ENCODE measurements at regions not wholly inside any gene's neighbourhood (a gene's known extent, or its start where the extent isn't known, plus 50 kb on each side); places are given as distances from the start of the nearest gene placed in this dataset.
"Not testable (repeated sequence)": the region's sequence is repeated elsewhere in the genome, so short reads cannot be mapped to it uniquely, and the experiment has no call there.

DNA sequence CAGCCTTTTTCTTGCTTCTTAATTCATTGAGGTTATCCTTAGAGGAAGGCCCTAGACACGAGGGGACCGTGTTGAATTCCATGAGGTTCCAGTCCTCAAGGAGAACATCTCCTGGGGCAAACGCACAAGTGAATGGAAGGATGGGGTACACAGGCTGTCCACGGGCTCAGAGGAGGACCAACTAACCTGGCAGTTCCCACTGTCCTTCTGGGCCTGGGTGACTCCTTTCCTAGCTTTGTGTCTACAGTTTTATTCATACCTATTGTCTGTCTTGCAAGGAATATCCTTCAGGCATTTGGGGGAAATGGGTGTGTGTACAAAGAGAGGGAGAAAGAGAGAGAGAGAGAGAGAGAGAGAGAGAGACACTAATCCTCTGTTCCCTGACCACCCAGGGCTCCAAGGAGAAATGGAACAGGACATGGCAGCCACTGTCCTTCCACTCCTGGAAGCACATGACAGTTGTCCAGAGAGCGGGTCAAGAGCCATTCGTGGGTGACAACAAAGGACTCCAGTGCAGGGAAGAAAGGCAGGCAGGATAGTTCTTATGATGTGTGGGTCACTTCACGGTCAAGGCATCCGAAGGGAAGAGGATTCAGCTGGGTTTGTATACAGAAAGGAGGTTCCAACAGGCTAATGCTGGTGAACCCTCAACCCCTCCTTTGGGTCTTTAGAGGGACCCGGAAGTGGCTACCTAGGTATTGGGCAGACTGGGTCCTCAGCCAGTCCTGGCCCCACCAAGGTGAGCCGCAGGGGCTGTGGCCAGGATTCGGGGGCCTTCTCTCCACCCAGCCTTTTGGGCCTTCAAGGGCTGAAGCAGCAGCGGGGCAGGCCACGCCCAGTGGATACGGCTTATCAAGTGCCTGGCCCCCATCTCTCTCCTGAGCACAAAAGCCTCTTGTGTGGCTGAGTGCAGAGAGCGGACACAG lies 150.6 kb downstream of the MYCN start:
- DNase-seq: no peak

DNA sequence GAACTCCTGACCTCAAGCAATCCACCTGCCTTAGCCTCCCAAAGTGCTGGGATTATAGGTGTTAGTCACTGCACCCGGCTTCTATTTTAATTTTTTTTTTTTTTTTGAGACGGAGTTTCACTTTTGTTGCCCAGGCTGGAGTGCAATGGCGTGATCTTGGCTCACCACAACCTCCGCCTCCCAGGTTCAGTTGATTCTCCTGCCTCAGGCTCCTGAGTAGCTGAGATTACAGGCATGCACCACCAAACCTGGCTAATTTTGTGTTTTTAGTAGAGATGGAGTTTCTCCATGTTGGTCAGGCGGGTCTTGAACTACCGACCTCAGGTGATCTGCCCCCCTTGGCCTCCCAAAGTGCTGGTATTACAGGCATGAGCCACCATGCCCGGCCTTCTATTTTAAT lies 149.1 kb downstream of the MYCN start:
- not testable (repeated sequence) for DNase-seq

DNA sequence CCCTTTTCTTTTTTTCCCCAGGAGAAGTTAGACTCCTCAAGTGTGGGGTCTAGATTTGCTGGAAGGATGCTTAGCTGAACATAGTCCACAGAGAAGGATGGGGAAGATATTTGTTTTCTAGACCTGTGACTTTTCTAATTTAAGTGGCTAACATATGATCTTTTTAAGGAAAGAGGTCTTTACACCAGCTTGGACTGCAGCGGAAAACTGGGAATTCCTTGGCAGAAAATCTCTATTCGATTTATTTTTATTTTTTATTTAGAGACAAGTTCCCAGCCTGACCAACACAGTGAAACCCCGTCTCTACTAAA lies 148.4 kb downstream of the MYCN start:
- DNase-seq: no peak

DNA sequence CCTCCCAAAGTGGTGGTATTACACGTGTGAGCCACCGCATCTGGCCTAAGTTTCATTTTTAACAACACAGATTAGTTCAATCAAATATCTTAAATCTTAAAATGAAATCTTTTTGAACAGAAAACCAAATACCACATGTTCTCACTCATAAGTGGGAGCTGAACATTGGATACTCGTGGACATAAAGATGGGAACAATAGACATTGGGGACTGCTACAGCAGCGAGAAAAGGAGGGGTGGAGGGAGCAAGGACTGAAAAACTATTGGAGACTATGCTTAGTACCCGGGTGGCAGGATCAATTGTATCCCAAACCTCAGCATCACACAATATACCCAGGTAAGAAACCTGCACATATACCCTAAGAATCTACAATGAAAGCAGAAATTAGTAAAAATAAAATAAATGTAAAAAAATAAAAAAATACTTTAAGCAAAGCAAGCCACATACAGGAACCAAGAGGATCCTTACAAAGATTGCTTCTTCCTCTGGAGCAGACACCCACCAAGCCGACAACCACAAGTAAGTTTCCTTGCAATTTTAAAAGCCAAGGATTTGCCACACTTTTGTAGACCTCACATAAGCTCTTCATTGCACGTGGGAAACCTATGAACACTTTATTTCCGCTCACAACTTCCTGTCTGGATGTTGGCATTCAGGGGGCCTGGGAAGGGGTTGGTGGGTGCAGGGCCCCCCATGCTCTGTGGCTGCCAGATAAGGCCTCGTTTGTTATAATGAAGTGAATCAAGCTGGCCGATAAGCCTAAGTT lies 147.9 kb downstream of the MYCN start:
- DNase-seq: no peak

DNA sequence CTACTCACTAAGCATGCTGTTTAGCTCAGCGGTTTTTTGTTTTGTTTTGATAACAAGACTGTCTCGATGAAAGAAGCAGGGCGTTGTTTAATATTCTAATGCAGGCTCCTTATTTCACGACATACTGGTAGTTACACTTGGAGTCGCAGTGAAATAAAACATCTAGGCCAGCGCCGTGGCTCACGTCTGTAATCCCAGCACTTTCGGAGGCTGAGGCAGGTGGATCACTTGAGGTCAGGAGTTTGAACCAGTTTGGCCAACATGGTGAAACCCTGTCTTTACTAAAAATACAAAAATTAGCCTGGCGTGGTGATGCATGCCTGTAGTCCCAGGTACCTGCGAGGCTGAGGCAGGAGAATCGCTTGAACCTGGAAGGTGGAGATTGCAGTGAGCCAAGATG lies 145.8 kb downstream of the MYCN start:
- DNase-seq: not testable (repeated sequence)

DNA sequence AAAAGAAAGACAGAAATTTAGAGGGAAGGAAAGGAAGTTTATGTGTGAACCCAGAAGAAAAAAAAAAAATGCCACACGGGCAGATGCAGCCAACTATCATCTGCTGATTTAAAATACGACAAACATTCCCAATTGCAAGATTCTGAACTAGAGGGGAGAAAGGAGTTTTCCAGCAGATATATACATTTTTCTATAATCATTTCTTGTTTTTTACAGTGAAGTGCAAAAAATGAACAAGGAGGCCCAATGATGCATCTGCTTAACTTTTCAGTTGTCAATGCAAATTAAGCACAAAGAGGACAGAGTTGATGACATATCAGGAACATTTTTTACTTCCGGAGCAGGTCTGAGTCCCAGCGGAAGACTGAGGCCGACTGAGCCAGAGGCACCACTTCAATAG lies 144.7 kb downstream of the MYCN start:
- DNase-seq: no peak

DNA sequence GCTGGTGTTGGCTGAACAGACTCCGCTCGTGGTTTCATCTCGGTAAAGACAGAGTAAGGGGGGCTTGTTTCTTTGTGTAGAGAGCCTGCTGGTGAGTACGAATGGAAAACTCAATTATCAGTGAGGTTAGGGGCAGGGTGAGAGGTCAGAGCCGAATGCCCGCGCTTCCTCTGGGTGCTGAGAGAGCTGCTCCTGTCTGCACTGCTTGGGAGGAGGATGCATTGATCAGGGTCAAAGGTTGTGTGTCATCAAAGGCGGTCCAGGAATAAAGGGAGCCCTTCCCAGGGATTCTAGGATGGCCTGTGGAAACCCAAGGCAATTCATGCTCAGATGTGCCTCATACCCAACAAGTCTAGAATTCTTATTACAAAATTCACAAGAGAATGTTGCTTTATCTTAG lies 143.9 kb downstream of the MYCN start:
- DNase-seq: no peak

DNA sequence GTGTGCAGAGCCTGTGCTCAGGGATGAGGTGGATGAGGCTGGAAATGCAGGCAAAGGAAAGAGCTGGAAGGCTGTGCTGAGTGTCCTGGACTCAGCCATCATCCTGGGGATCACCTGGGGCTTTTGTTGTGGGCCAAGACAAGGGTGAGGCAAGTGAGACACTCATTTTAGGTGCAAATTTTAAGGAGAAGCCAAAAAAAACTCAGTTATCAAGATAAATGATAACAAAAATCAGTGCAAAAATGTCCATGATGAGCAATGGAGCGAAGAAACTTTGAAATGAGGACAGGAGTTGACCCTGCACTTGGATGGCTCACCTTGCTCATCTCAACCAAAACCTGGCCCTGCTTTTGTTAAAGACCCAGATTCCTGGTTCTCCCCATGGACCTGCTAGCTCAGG lies 141.9 kb downstream of the MYCN start:
- no peak for DNase-seq

DNA sequence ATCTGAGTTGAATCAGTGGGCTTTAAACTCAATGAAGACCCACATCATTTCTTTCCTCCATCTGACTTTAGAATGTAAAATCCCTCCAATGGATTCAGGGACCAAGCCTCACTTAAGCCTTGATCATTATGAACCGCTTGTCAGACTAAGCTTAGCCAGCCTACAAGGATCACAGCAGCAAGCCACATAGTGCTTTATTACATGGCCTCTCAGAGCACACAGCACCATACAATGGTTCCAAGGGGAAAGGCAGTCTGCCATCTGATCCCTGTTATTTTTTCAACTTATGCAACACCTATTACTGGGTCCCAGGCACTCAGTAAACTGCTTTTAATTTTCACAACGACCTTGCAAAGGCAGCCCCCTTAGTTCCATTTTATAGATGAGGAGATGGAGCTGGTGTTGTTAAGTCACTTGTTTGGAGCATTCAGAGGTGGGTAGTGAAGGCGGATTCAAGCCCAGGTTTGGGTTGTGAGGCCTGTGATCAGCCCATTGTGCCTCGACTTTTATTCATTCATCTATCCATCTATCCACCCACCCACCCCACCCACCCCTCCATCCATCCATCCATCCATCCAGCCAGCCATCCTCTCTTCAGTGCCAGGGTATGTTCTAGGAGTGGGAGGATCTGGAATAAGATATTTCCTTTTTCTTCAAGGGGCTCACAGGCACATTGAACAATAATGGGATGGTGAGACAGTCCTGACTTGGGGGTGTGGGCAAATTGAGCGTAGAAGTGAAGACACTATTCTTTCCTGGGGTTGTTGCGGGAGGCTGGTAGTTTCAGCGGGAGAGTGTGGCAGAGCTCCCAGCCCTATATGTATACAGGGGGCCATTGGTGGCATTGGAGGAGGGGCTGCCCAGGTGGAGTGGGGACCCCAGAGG lies 141.2 kb downstream of the MYCN start:
- DNase-seq: no peak

DNA sequence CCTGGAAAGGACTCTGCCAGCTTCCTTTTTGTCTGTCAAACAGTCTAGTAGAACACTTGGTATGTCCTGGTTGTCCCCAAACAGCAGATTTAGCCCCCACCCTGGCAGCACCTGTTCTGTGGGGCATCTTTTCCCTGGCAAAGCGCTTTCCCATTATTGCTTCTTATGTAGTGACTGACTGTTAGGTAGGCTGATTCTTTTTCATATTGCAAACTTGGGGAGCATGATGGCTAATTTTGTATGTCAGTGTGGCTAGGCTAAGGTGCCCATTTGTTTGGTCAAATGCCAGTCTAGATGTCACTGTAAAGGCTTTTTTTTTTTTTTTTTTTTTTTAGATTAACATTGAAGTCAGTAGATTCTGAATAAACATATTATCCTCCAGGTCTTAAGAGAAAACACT lies 140.2 kb downstream of the MYCN start:
- DNase-seq: no peak

DNA sequence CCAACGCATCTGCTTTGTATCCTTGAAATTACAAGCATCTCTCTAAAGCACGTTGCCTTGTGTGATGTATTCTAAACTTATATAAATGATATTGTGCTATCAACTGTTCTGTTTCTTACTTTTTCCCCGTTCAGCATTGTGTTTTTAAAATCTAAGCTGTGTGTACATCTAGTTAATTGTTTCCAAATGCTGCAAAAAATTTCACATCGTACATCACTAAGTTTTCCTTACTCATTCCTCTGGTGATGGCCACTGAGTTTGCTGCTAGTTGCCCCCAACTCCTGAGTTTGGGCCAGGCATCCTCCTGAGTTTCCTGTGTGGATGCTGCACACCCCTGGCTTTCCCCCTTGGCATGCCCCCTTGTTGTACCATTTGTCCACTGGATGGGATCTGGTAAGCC lies 139.7 kb downstream of the MYCN start:
- DNase-seq: no peak

DNA sequence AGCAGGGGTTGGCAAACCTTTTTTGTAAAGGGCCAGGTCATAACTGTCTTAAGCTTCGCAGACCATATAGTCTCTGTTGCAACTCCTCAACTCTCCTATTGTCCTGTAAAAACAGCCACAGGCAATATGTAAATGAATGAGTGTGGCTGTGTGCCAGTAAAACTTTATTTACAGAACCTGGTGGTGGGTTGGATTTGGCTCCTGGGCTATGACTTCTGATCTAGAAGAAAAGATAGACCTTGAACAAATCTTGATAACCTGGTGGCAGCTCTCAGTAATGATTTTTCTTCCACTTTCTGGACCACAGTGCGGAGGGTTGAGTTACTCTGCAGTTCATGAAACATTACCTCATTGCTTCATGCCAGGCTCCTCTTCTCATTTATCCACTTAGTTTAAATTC lies 139.3 kb downstream of the MYCN start:
- no peak for DNase-seq

DNA sequence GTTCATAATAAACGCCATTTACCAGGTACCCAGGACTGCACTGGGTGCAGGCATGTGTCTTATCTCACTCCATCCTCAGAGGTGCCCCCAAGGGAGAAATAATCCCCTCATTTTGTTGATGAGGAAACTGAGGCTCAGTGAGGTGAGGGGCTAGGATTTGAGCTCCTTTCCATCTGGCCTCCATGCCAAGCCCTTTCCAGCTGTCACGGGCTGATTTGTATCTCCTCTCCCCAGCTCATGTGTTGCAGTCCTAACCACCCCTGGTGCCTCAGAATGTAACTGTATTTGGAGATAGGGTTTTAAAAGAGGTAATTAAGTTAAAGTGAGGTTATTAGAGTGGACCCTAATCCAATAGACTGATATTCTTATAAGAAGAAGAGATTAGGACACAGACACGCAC lies 137.3 kb downstream of the MYCN start:
- DNase-seq: no peak

DNA sequence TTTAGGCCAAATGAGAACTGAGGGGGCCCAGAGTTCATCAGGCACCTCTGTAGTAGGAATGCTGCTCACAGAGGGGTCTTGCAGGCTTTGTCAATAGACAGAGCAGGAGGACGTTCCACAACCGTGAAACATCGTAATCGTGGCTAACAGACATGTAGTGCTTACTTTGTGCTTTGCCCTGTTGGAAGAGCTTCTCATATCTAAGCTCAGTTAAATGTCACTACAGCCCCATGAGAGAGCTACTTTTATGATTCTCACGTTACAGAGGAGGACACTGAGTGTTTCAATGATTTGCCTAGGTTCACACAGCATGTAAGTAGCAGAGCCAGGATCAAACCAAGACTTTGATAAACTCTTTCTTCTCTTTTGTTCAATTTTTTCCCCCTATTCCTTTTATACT lies 136.6 kb downstream of the MYCN start:
- DNase-seq: no peak

DNA sequence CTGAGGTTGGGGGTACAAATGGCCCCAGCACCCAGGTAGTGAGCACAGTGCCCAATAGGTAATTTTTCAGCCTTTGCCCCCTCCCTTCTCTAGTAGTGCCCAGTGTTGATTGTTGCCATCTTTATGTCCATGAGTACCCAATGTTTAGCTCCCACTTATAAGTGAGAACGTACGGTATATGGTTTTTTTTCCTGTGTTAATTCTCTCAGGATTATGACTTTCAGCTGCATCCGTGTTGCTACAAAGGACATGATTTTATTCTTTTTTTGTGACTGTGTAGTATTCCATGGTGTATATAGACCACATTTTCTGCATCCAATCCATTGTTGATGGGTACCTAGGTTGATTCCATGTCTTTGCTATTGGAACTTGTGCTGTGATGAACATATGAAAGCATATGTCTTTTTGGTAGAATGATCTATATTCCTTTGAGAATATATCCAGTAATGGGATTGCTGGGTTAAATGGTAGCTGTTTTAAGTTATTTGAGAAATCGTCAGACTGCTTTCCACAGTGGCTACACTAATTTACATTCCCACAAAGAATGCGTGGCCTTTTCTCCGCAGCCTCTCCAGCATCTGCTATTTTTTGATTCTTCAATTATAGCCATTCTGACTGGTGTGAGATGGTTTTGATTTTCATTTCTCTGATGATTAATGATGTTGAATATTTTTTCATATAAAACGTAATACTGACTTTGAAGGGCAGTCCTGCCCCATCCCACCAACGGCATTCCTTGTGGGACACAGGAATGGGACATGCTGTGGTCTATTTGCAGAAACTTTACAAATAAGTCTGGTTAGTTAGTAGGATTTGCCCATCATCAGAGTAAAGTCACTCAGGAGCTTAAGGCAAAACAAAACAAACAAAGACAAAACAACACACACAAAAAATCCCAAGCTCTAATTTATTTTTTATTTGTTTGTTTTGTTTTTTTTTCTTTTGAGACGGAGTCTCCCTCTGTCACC lies 135.0 kb downstream of the MYCN start:
- no peak for DNase-seq

DNA sequence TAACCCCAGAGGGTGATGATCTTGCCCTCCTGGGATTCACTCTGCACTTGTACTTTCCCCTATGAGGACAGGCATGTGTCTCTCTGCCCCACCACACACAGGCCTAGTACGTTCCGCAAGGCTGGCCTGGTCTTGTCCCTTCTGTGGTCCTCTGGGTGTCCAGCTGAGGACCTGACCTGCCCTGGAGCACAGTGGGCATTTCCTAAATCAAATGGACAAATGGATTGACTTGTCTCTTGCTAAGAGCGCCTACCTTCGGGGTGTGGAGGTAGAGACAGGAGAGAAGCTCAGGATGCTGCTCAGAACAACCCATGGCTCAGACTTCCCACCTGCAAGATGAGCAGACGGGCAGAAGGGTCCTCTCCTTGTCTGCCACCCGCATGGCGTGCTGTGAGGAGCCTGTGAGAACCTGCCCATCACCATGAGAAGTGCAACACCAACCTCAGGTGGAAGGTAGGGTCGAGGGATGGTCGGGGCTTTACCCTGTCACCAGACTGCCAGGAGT lies 133.6 kb downstream of the MYCN start:
- no peak for DNase-seq

DNA sequence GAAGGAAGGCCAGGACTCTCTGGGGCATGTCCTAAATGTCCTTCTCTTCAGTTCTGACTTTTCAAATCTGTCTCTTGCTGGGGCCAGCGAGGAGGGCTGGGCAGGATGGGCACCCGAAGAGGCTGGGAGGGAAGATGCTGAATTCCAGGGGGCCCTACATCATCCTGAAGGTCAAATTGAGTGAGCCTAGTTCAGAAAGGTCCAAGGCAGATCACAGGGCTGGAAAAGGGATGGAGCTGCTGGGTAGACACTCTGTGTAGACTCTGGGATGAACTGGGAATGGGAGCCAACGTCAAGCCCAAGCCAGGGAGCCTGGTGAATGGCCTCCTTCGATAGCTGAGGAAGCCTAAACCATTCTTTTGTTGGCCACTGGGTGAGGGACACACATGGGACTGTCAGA lies 133.1 kb downstream of the MYCN start:
- no peak for DNase-seq

DNA sequence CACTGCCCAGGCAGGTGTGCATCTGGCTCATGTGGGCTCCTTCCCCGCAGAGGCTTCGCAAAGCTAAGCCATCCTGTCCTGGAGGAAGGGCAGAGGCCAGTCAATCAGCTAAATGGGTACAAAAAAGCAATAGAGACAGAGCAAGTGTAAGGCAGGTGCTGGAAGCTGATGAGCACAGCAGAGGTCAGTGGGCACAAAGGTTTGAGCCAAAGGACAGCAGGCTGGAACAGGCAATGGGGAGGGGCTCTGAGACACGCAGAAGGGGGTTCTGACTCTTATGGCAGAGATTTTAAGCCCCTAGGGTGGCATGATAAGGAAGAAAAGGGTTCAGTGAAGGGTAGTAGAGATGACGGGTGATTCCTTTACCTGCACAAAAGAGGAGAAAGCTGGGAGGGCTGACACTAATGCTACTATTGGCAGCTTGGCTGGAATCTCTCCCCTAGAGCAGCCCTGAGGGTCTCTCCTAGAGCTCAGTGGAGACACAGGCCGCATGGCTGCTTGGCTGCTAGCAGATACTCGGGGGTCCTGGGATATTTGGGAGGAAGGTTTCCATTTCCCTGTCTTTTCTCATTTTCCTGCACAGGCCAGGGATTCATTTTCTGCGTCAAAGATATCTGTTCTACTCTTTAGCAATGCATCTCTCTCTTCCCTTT lies 132.4 kb downstream of the MYCN start:
- DNase-seq: no peak

DNA sequence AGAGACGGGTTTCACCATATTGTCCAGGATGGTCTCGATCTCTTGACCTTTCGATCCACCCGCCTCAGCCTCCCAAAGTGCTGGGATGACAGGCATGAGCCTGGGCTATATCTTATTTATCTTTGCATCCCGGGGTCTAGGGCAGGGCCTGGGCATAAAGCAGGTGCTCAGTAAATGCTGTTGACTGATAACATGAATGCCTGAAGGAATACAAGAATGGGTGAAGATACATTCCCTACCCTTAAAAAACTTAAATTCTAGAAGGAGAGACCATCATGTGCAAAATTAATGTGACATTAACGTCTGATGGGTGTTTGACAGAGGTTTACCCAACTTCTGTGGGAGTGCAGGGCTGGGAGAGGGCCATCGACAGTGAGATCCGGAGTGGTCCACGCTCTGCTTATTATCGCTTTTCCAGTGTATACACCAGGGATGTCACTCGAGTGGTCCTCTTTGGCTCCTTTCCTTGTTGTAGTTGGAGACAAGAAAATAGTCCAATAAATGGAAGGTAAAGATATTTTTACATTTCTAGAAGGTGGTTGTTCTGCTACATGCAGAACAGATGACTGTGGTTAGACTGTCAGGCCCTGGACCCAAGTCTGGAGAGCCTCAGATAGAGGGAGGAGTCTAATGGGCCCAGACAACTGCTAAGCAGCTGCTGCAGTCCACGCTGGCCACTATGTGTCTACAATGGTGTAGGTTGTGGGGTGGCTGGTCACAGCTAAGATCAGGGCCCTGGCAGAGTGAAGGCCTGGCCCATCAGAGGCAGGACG lies 131.7 kb downstream of the MYCN start:
- no peak for DNase-seq

DNA sequence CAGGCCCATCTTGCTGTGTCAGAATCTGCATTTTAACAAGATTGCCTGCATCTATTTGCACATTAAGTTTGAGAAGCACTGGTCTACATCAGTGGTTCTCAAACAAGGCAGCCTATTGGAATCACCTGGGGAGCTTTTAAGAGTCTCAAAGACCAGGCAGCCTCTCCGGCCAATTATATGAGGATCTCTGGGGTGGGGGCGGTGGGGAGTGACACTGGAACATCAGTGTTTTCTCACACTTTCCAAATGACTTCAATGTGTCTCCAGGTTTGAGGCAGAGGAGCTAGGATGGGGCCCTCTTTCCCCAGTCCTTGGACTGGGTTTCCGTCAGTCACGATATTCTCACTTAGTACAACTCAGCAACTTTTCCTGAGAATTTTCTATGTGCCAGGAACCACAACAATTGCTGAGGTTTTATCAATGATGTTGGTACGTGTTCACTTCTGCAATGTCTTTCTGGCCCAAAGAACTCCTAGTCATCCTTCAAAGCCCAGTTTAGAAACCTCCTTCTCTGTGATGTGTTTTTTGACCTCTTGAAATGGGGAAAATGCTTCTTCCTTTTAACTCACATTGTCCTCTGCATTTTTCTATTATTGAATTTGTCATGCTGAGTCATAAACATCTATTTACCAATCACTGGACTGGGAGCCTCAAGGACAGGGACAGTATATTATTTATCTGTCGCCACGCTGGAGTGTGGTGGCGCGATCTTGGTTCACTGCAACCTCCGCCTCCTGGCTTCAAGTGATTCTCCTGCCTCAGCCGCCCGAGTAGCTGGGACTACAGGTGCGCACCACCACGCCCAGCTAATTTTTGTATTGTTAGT lies 130.9 kb downstream of the MYCN start:
- DNase-seq: no peak

Measured in DMS79 (cell line).